DOHH2 (cell line): ENCODE measurements at regions not wholly inside any gene's neighbourhood (a gene's known extent, or its start where the extent isn't known, plus 50 kb on each side); places are given as distances from the start of the nearest gene placed in this dataset.
"Not testable (repeated sequence)": the region's sequence is repeated elsewhere in the genome, so short reads cannot be mapped to it uniquely, and the experiment has no call there.

Experiments
- H3F3A ChIP-seq: fragments of 200-600 bp; sonication (generic), shearing (Covaris generic); 2 replicates; pipeline ENCODE4 v1.6.0; 2016; ENCODE audit warnings: antibody characterized with exemption, mild to moderate bottlenecking; ENCODE audit not compliant: control insufficient read depth, insufficient read depth
- H3K27ac ChIP-seq: fragments of 200-600 bp; sonication (generic); 2 replicates; pipeline ENCODE4 v1.5.1; 2014; ENCODE audit warnings: low read depth, mild to moderate bottlenecking, low read length, moderate library complexity
- H3K27me3 ChIP-seq: fragments of 200-600 bp; sonication (generic); 2 replicates; pipeline ENCODE4 v1.6.1; 2014; ENCODE audit warnings: mild to moderate bottlenecking, low read length, mixed read lengths; ENCODE audit not compliant: control insufficient read depth
- H3K36me3 ChIP-seq: fragments of 200-600 bp; sonication (generic); 2 replicates; pipeline ENCODE4 v1.6.1; 2014; ENCODE audit warnings: mild to moderate bottlenecking, low read length, moderate library complexity, mixed read lengths; ENCODE audit not compliant: control insufficient read depth
- H3K4me1 ChIP-seq: fragments of 200-600 bp; sonication (generic); 2 replicates; pipeline ENCODE4 v1.6.1; 2014; ENCODE audit warnings: mild to moderate bottlenecking, low read length, mixed read lengths; ENCODE audit not compliant: control insufficient read depth
- H3K4me2 ChIP-seq: fragments of 200-600 bp; sonication (generic); 2 replicates; pipeline ENCODE4 v1.6.0; 2014; ENCODE audit warnings: mild to moderate bottlenecking, low read length, moderate library complexity
- H3K4me3 ChIP-seq: fragments of 200-600 bp; sonication (generic); 2 replicates; pipeline ENCODE4 v1.5.1; 2014; ENCODE audit warnings: mild to moderate bottlenecking, low read length, mixed read lengths
- H3K79me2 ChIP-seq: fragments of 200-600 bp; sonication (generic); 2 replicates; pipeline ENCODE4 v1.6.1; 2014; ENCODE audit warnings: mild to moderate bottlenecking, low read length, mixed read lengths; ENCODE audit not compliant: control insufficient read depth
- H3K9me2 ChIP-seq: fragments of 200-600 bp; sonication (generic); replicated peaks from 2 replicates; pipeline ENCODE4 v1.6.1; 2014; ENCODE audit warnings: mild to moderate bottlenecking, low read length, mixed read lengths; ENCODE audit not compliant: control insufficient read depth
- H3K9me3 ChIP-seq: fragments of 200-600 bp; sonication (generic); 2 replicates; pipeline ENCODE4 v1.6.1; 2014; ENCODE audit warnings: antibody characterized with exemption, low read length, mixed read lengths; ENCODE audit not compliant: control insufficient read depth, insufficient read depth
- H4K20me1 ChIP-seq: fragments of 200-600 bp; sonication (generic); 2 replicates; pipeline ENCODE4 v1.6.0; 2014; ENCODE audit warnings: low read depth, mild to moderate bottlenecking, antibody characterized with exemption, low read length, moderate library complexity; ENCODE audit not compliant: control insufficient read depth, insufficient read depth

DNA sequence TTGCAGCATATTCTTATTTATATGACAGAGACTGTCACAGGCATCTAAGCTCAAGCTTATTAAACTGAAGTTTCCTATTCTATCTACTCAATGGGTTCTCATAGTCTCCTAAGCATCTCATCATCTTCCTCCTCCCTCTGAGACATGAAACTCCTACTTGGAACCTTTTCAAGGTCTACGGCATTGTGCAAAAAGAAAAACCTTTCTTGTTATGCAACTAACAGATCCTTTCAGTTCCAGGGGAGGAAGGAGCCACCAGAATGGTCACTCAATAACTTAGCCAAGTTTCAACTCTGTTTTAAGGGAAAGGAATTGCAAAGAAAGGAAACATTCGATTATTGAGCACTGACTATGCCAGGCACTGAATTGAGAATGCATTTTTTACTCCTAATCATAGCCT, 98.1 kb upstream of the RRN3 start:
- H3K9me3 ChIP-seq, H3K27me3 ChIP-seq, H3K79me2 ChIP-seq, H4K20me1 ChIP-seq, H3K9me2 ChIP-seq, H3K4me1 ChIP-seq, H3F3A ChIP-seq, H3K4me2 ChIP-seq, H3K4me3 ChIP-seq, H3K27ac ChIP-seq, H3K36me3 ChIP-seq: not testable (repeated sequence)

DNA sequence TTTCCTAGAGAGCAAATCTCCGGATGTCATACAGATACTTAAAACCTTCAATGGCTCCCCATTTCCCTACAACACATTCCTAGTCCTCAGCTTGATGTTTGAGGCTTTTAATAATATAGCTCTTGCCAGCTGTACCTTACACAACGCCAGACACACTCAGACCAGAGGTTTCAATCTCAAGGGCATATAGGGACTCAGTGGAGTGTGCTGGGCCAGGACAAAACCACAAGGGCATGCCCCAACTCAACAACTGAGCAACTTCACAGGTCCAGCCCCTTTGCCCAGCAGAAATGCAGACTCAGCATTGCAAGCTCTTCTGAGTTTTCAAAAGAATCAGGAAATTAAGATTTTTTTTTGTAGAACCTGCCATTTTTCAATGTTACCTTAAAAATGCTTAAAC, 95.4 kb upstream of the RRN3 start:
- H3F3A ChIP-seq, H3K79me2 ChIP-seq, H3K36me3 ChIP-seq, H4K20me1 ChIP-seq, H3K4me1 ChIP-seq, H3K9me3 ChIP-seq, H3K9me2 ChIP-seq, H3K4me3 ChIP-seq, H3K27ac ChIP-seq, H3K27me3 ChIP-seq, H3K4me2 ChIP-seq: not testable (repeated sequence)
